ENCODE measurements at regions not wholly inside any gene's neighbourhood (a gene's known extent, or its start where the extent isn't known, plus 50 kb on each side); places are given as distances from the start of the nearest gene placed in this dataset.
"Not testable (repeated sequence)": the region's sequence is repeated elsewhere in the genome, so short reads cannot be mapped to it uniquely, and the experiment has no call there.

- Histone ChIP-seq H3K4me1 (no peaks in the 10 kb centered on the region), H3K27me3 (no peaks in the 10 kb centered on the region), H3K36me3 (replicated peaks in 1 of 2; ENCODE audit: insufficient read depth in 1 of 2, low read depth in 2 of 2) (no peaks in the 10 kb centered on the region), H3K27ac (no peak overlapping the region), H3K4me3 (no peak overlapping the region), H3K9me3 (no peaks in the 10 kb centered on the region)
- ATAC-seq (no peak), DNase-seq (no peak)
- intact Hi-C loops (cut with DNase I): no loop called here
- TF ChIP-seq POLR2A (IDR thresholded peaks at IDR 0.05) (no peak), CTCF (IDR thresholded peaks at IDR 0.05) (no peak)
- WGBS, 2 donors: 62 to 68% methylated on average over 3 of the region's 3 CpGs
Observed at GRCh38 chr13:93038187-93038586, 188.4 kb upstream of the GPC6 start.

GRCh38 chr13:93039131-93039530 is 187.5 kb upstream of the GPC6 start:
- no peak for DNase-seq
- TF ChIP-seq CTCF (IDR thresholded peaks at IDR 0.05) (no peak), POLR2A (IDR thresholded peaks at IDR 0.05) (no peak)
- ATAC-seq: no peak
- no peaks in the 10 kb centered on the region for H3K36me3 ChIP-seq (replicated peaks in 1 of 2; ENCODE audit: insufficient read depth in 1 of 2, low read depth in 2 of 2)
- no peaks in the 10 kb centered on the region for H3K27me3 ChIP-seq
- H3K27ac ChIP-seq: no peak overlapping the region
- no peaks in the 10 kb centered on the region for H3K9me3 ChIP-seq
- intact Hi-C loops (cut with DNase I): no loop called here
- WGBS, 2 donors: 77 to 81% methylated on average over 4 of the region's 4 CpGs
- H3K4me1 ChIP-seq: no peaks in the 10 kb centered on the region
- H3K4me3 ChIP-seq: no peak overlapping the region

- H3K4me3 ChIP-seq; H3K4me1 ChIP-seq; ATAC-seq; DNase-seq; H3K27ac ChIP-seq; H3K27me3 ChIP-seq; H3K36me3 ChIP-seq (replicated peaks in 1 of 2; ENCODE audit: insufficient read depth in 1 of 2, low read depth in 2 of 2); intact Hi-C loops (cut with DNase I); H3K9me3 ChIP-seq: not testable (repeated sequence)
- WGBS, 2 donors: 88 to 92% methylated on average over 4 of the region's 4 CpGs
Observed at GRCh38 chr13:93041566-93041965, 185.0 kb upstream of the GPC6 start.

- no peaks in the 10 kb centered on the region for H3K9me3 ChIP-seq
- no peaks in the 10 kb centered on the region for H3K4me1 ChIP-seq
- TF ChIP-seq POLR2A (IDR thresholded peaks at IDR 0.05) (no peak), CTCF (IDR thresholded peaks at IDR 0.05) (no peak)
Observed at GRCh38 chr13:93045836-93046235, 180.8 kb upstream of the GPC6 start.

GRCh38 chr13:93055233-93055632 is 171.4 kb upstream of the GPC6 start:
- DNase-seq (no peak), ATAC-seq (no peak)
- Histone ChIP-seq H3K4me1 (no peaks in the 10 kb centered on the region), H3K27ac (no peak overlapping the region), H3K36me3 (replicated peaks in 1 of 2; ENCODE audit: insufficient read depth in 1 of 2, low read depth in 2 of 2) (no peaks in the 10 kb centered on the region), H3K27me3 (no peaks in the 10 kb centered on the region), H3K4me3 (no peak overlapping the region), H3K9me3 (no peaks in the 10 kb centered on the region)
- no peak for TF ChIP-seq CTCF (IDR thresholded peaks at IDR 0.05)
- TF ChIP-seq POLR2A (IDR thresholded peaks at IDR 0.05): no peak
- intact Hi-C loops (cut with DNase I): no loop called here
- 76 to 79% methylated on average over 2 of the region's 2 CpGs for WGBS, 2 donors

More at GRCh38 chr13:93045836-93046235, 180.8 kb upstream of the GPC6 start:
- intact Hi-C loops (cut with DNase I): no loop called here
- H3K27me3 ChIP-seq: no peaks in the 10 kb centered on the region
- DNase-seq (no peak), ATAC-seq (no peak)
- no peaks in the 10 kb centered on the region for H3K36me3 ChIP-seq (replicated peaks in 1 of 2; ENCODE audit: insufficient read depth in 1 of 2, low read depth in 2 of 2)
- 70 to 80% methylated on average over 1 of the region's 1 CpG for WGBS, 2 donors
- no peak overlapping the region for H3K4me3 ChIP-seq
- H3K27ac ChIP-seq: no peak overlapping the region

All from body of pancreas (tissue), 4 donors.